ENCODE measurements at regions not wholly inside any gene's neighbourhood (a gene's known extent, or its start where the extent isn't known, plus 50 kb on each side); places are given as distances from the start of the nearest gene placed in this dataset.
A peak's percentile ranks its signal among the peaks of the same experiment; 100 is the strongest.

GRCh38 chr2:8605351-8606065, 76.3 kb upstream of the ID2 start:
- H2BK120ac ChIP-seq (ENCODE audit: insufficient read depth, low read length, poor library complexity): no peak overlapping the region
- peaks cover 12 to 18% of the 10 kb centered on the region in 2 experiments for H3K4me1 ChIP-seq (ENCODE audit: control insufficient read depth in 1 of 2, insufficient read depth in 2 of 2, low read length in 2 of 2)
- H3K9ac ChIP-seq (ENCODE audit: low read length): no peak overlapping the region
- H3K36me3 ChIP-seq (ENCODE audit: control insufficient read depth in 1 of 2, insufficient read depth in 2 of 2, low read length in 2 of 2): no peaks in the 10 kb centered on the region
- no peak overlapping the region for H4K12ac ChIP-seq (ENCODE audit: low read depth, low read length)
- H3K23ac ChIP-seq (ENCODE audit: low read length): no peak overlapping the region
- H3K27me3 ChIP-seq (ENCODE audit: insufficient read depth, low read length): no peaks in the 10 kb centered on the region
- WGBS (ENCODE audit: extremely low coverage, insufficient coverage, insufficient read length): no CpG with 5 or more reads among the region's 8 CpGs
- no peak overlapping the region for H2AFZ ChIP-seq (ENCODE audit: insufficient read depth, low read length, poor library complexity)
- H3K14ac ChIP-seq (ENCODE audit: low read length): no peak overlapping the region
- H3K27ac ChIP-seq (ENCODE audit: low read depth, low read length): no peak overlapping the region
- no peak overlapping the region for H3K4ac ChIP-seq (ENCODE audit: low read depth, low read length)
- no peak overlapping the region for H4K8ac ChIP-seq (ENCODE audit: low read depth, low read length)
- DNase-seq: no peak
- no peaks in the 10 kb centered on the region for H3K9me3 ChIP-seq (ENCODE audit: insufficient read depth, low read depth, low read length)
- peaks cover 1% of the 10 kb centered on the region for H3K79me2 ChIP-seq (ENCODE audit: control insufficient read depth, insufficient read depth, low read length, poor library complexity)
- H2BK5ac ChIP-seq (ENCODE audit: low read depth, low read length, poor library complexity): no peak overlapping the region
- H3K18ac ChIP-seq (ENCODE audit: low read length): no peak overlapping the region
- no peak overlapping the region for H2AK5ac ChIP-seq (ENCODE audit: low read length)
- no peak overlapping the region for H4K91ac ChIP-seq (ENCODE audit: low read depth, low read length)
- H3K4me3 ChIP-seq (ENCODE audit: low read depth, low read length): no peak overlapping the region
- no peak overlapping the region for H3K4me2 ChIP-seq (ENCODE audit: low read length)
- H3K79me1 ChIP-seq (ENCODE audit: low read length): peaks cover 22% of the 10 kb centered on the region
- H2BK12ac ChIP-seq (ENCODE audit: low read length): peak overlapping the region; percentile 67

GRCh38 chr2:8606226-8606625, 75.6 kb upstream of the ID2 start:
- Histone ChIP-seq H3K4me2 (ENCODE audit: low read length) (no peak overlapping the region), H4K91ac (ENCODE audit: low read depth, low read length) (peak overlapping the region; percentile 68), H2BK120ac (ENCODE audit: insufficient read depth, low read length, poor library complexity) (peak overlapping the region; percentile 70), H2BK12ac (ENCODE audit: low read length) (peak overlapping the region; percentile 83), H3K4ac (ENCODE audit: low read depth, low read length) (no peak overlapping the region), H3K9ac (ENCODE audit: low read length) (no peak overlapping the region), H2BK5ac (ENCODE audit: low read depth, low read length, poor library complexity) (no peak overlapping the region), H3K36me3 (ENCODE audit: control insufficient read depth in 1 of 2, insufficient read depth in 2 of 2, low read length in 2 of 2) (peaks cover 0 to 2% of the 10 kb centered on the region in 2 experiments), H4K12ac (ENCODE audit: low read depth, low read length) (no peak overlapping the region), H4K8ac (ENCODE audit: low read depth, low read length) (peak overlapping the region; percentile 10), H3K4me3 (ENCODE audit: low read depth, low read length) (no peak overlapping the region), H3K27me3 (ENCODE audit: insufficient read depth, low read length) (no peaks in the 10 kb centered on the region), H3K79me1 (ENCODE audit: low read length) (peaks cover 25% of the 10 kb centered on the region), H3K14ac (ENCODE audit: low read length) (peak overlapping the region; percentile 59), H3K18ac (ENCODE audit: low read length) (no peak overlapping the region), H3K23ac (ENCODE audit: low read length) (no peak overlapping the region), H3K4me1 (ENCODE audit: control insufficient read depth in 1 of 2, insufficient read depth in 2 of 2, low read length in 2 of 2) (peaks cover 12 to 18% of the 10 kb centered on the region in 2 experiments), H2AFZ (ENCODE audit: insufficient read depth, low read length, poor library complexity) (no peak overlapping the region), H2AK5ac (ENCODE audit: low read length) (peak overlapping the region; percentile 31), H3K9me3 (ENCODE audit: insufficient read depth, low read depth, low read length) (peaks cover 2% of the 10 kb centered on the region), H3K79me2 (ENCODE audit: control insufficient read depth, insufficient read depth, low read length, poor library complexity) (peaks cover 1% of the 10 kb centered on the region), H3K27ac (ENCODE audit: low read depth, low read length) (no peak overlapping the region)
- DNase-seq: no peak
- no CpG with 5 or more reads among the region's 8 CpGs for WGBS (ENCODE audit: extremely low coverage, insufficient coverage, insufficient read length)

GRCh38 chr2:8606649-8607550, 75.0 kb upstream of the ID2 start:
- peaks cover 27% of the 10 kb centered on the region for H3K79me1 ChIP-seq (ENCODE audit: low read length)
- H3K4me3 ChIP-seq (ENCODE audit: low read depth, low read length): no peak overlapping the region
- peak overlapping the region; percentile 70 for H2BK120ac ChIP-seq (ENCODE audit: insufficient read depth, low read length, poor library complexity)
- H3K14ac ChIP-seq (ENCODE audit: low read length): peak overlapping the region; percentile 59
- H4K91ac ChIP-seq (ENCODE audit: low read depth, low read length): peak overlapping the region; percentile 68
- peaks cover 1% of the 10 kb centered on the region for H3K79me2 ChIP-seq (ENCODE audit: control insufficient read depth, insufficient read depth, low read length, poor library complexity)
- peak overlapping the region; percentile 24 for H4K8ac ChIP-seq (ENCODE audit: low read depth, low read length)
- no peaks in the 10 kb centered on the region for H3K27me3 ChIP-seq (ENCODE audit: insufficient read depth, low read length)
- peaks cover 12 to 18% of the 10 kb centered on the region in 2 experiments for H3K4me1 ChIP-seq (ENCODE audit: control insufficient read depth in 1 of 2, insufficient read depth in 2 of 2, low read length in 2 of 2)
- H3K23ac ChIP-seq (ENCODE audit: low read length): no peak overlapping the region
- H2BK12ac ChIP-seq (ENCODE audit: low read length): peak overlapping the region; percentile 83
- WGBS (ENCODE audit: extremely low coverage, insufficient coverage, insufficient read length): no CpG with 5 or more reads among the region's 20 CpGs
- peaks cover 0 to 2% of the 10 kb centered on the region in 2 experiments for H3K36me3 ChIP-seq (ENCODE audit: control insufficient read depth in 1 of 2, insufficient read depth in 2 of 2, low read length in 2 of 2)
- peak overlapping the region; percentile 31 for H2AK5ac ChIP-seq (ENCODE audit: low read length)
- no peak overlapping the region for H4K12ac ChIP-seq (ENCODE audit: low read depth, low read length)
- no peak overlapping the region for H3K4ac ChIP-seq (ENCODE audit: low read depth, low read length)
- H3K27ac ChIP-seq (ENCODE audit: low read depth, low read length): no peak overlapping the region
- no peak overlapping the region for H3K9ac ChIP-seq (ENCODE audit: low read length)
- peaks cover 3% of the 10 kb centered on the region for H3K9me3 ChIP-seq (ENCODE audit: insufficient read depth, low read depth, low read length)
- no peak overlapping the region for H2AFZ ChIP-seq (ENCODE audit: insufficient read depth, low read length, poor library complexity)
- no peak for DNase-seq
- no peak overlapping the region for H3K4me2 ChIP-seq (ENCODE audit: low read length)
- H2BK5ac ChIP-seq (ENCODE audit: low read depth, low read length, poor library complexity): no peak overlapping the region
- peak overlapping the region; percentile 69 for H3K18ac ChIP-seq (ENCODE audit: low read length)

- no peak overlapping the region for H3K4me3 ChIP-seq (ENCODE audit: low read depth, low read length)
- H3K27me3 ChIP-seq (ENCODE audit: insufficient read depth, low read length): no peaks in the 10 kb centered on the region
- no peak overlapping the region for H4K8ac ChIP-seq (ENCODE audit: low read depth, low read length)
- H3K9ac ChIP-seq (ENCODE audit: low read length): no peak overlapping the region
- H2BK5ac ChIP-seq (ENCODE audit: low read depth, low read length, poor library complexity): peak overlapping the region; percentile 35
- H2BK12ac ChIP-seq (ENCODE audit: low read length): peak overlapping the region; percentile 33
- H3K79me2 ChIP-seq (ENCODE audit: control insufficient read depth, insufficient read depth, low read length, poor library complexity): peaks cover 1% of the 10 kb centered on the region
- no peak overlapping the region for H3K14ac ChIP-seq (ENCODE audit: low read length)
- H3K23ac ChIP-seq (ENCODE audit: low read length): no peak overlapping the region
- no peak overlapping the region for H3K4me2 ChIP-seq (ENCODE audit: low read length)
- H2AFZ ChIP-seq (ENCODE audit: insufficient read depth, low read length, poor library complexity): no peak overlapping the region
- WGBS (ENCODE audit: extremely low coverage, insufficient coverage, insufficient read length): no CpG with 5 or more reads among the region's 5 CpGs
- H3K4ac ChIP-seq (ENCODE audit: low read depth, low read length): no peak overlapping the region
- H3K9me3 ChIP-seq (ENCODE audit: insufficient read depth, low read depth, low read length): peaks cover 3% of the 10 kb centered on the region
- H3K79me1 ChIP-seq (ENCODE audit: low read length): peaks cover 27% of the 10 kb centered on the region
- H4K91ac ChIP-seq (ENCODE audit: low read depth, low read length): peak overlapping the region; percentile 68
- H2AK5ac ChIP-seq (ENCODE audit: low read length): peak overlapping the region; percentile 50
- H3K27ac ChIP-seq (ENCODE audit: low read depth, low read length): no peak overlapping the region
- peak overlapping the region; percentile 31 for H2BK120ac ChIP-seq (ENCODE audit: insufficient read depth, low read length, poor library complexity)
- peaks cover 12 to 20% of the 10 kb centered on the region in 2 experiments for H3K4me1 ChIP-seq (ENCODE audit: control insufficient read depth in 1 of 2, insufficient read depth in 2 of 2, low read length in 2 of 2)
- H4K12ac ChIP-seq (ENCODE audit: low read depth, low read length): no peak overlapping the region
- H3K18ac ChIP-seq (ENCODE audit: low read length): no peak overlapping the region
- peaks cover 0 to 2% of the 10 kb centered on the region in 2 experiments for H3K36me3 ChIP-seq (ENCODE audit: control insufficient read depth in 1 of 2, insufficient read depth in 2 of 2, low read length in 2 of 2)
- no peak for DNase-seq
Observed at GRCh38 chr2:8607606-8608005, 74.2 kb upstream of the ID2 start.

Measured in trophoblast cell (in vitro differentiated cells and primary cell).